WTC11 (cell line): ENCODE measurements at regions not wholly inside any gene's neighbourhood (a gene's known extent, or its start where the extent isn't known, plus 50 kb on each side); places are given as distances from the start of the nearest gene placed in this dataset.

ENCODE experiments used
- CREB1 ChIP-seq: sonication (generic); formaldehyde crosslinking; IDR thresholded peaks from 2 replicates; pipeline ENCODE4 v1.8.0; 2023; ENCODE audit warnings: mild to moderate bottlenecking, missing genetic modification reagents
- NFYB ChIP-seq: sonication (generic); formaldehyde crosslinking; conservative IDR thresholded peaks from 2 replicates; pipeline ENCODE4 v1.8.0; 2022; ENCODE audit warnings: low read depth, missing genetic modification reagents
- NR3C1 ChIP-seq: sonication (generic); formaldehyde crosslinking; conservative IDR thresholded peaks from 2 replicates; pipeline ENCODE4 v1.8.1; 2023; ENCODE audit warnings: low read depth, mild to moderate bottlenecking, missing genetic modification reagents
- TEAD4 ChIP-seq: sonication (generic); formaldehyde crosslinking; IDR thresholded peaks from 2 replicates; pipeline ENCODE4 v1.8.0; 2022; ENCODE audit warnings: mild to moderate bottlenecking, missing genetic modification reagents
- TF ChIP-seq, protein P1 (sequence below): fragments of 200-600 bp; IDR thresholded peaks from 2 replicates; pipeline ENCODE4 v1.8.0; 2022; ENCODE audit warnings: antibody characterized with exemption
- TF ChIP-seq, protein P2 (sequence below): sonication (generic); formaldehyde crosslinking; IDR thresholded peaks from 2 replicates; pipeline ENCODE4 v1.8.1; 2022; ENCODE audit warnings: mild to moderate bottlenecking, missing genetic modification reagents, moderate library complexity, borderline replicate concordance
- TF ChIP-seq, protein P3 (sequence below): sonication (generic); formaldehyde crosslinking; IDR thresholded peaks from 2 replicates; pipeline ENCODE4 v1.8.1; 2023; ENCODE audit warnings: mild to moderate bottlenecking, missing genetic modification reagents, borderline replicate concordance

- no peak for TF ChIP-seq NFYB (CRISPR knock-in tag)
- TF ChIP-seq, protein P1, sequence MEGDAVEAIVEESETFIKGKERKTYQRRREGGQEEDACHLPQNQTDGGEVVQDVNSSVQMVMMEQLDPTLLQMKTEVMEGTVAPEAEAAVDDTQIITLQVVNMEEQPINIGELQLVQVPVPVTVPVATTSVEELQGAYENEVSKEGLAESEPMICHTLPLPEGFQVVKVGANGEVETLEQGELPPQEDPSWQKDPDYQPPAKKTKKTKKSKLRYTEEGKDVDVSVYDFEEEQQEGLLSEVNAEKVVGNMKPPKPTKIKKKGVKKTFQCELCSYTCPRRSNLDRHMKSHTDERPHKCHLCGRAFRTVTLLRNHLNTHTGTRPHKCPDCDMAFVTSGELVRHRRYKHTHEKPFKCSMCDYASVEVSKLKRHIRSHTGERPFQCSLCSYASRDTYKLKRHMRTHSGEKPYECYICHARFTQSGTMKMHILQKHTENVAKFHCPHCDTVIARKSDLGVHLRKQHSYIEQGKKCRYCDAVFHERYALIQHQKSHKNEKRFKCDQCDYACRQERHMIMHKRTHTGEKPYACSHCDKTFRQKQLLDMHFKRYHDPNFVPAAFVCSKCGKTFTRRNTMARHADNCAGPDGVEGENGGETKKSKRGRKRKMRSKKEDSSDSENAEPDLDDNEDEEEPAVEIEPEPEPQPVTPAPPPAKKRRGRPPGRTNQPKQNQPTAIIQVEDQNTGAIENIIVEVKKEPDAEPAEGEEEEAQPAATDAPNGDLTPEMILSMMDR: no peak
- TF ChIP-seq, protein P2, sequence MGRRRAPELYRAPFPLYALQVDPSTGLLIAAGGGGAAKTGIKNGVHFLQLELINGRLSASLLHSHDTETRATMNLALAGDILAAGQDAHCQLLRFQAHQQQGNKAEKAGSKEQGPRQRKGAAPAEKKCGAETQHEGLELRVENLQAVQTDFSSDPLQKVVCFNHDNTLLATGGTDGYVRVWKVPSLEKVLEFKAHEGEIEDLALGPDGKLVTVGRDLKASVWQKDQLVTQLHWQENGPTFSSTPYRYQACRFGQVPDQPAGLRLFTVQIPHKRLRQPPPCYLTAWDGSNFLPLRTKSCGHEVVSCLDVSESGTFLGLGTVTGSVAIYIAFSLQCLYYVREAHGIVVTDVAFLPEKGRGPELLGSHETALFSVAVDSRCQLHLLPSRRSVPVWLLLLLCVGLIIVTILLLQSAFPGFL (CRISPR knock-in tag): no peak
- TF ChIP-seq, protein P3, sequence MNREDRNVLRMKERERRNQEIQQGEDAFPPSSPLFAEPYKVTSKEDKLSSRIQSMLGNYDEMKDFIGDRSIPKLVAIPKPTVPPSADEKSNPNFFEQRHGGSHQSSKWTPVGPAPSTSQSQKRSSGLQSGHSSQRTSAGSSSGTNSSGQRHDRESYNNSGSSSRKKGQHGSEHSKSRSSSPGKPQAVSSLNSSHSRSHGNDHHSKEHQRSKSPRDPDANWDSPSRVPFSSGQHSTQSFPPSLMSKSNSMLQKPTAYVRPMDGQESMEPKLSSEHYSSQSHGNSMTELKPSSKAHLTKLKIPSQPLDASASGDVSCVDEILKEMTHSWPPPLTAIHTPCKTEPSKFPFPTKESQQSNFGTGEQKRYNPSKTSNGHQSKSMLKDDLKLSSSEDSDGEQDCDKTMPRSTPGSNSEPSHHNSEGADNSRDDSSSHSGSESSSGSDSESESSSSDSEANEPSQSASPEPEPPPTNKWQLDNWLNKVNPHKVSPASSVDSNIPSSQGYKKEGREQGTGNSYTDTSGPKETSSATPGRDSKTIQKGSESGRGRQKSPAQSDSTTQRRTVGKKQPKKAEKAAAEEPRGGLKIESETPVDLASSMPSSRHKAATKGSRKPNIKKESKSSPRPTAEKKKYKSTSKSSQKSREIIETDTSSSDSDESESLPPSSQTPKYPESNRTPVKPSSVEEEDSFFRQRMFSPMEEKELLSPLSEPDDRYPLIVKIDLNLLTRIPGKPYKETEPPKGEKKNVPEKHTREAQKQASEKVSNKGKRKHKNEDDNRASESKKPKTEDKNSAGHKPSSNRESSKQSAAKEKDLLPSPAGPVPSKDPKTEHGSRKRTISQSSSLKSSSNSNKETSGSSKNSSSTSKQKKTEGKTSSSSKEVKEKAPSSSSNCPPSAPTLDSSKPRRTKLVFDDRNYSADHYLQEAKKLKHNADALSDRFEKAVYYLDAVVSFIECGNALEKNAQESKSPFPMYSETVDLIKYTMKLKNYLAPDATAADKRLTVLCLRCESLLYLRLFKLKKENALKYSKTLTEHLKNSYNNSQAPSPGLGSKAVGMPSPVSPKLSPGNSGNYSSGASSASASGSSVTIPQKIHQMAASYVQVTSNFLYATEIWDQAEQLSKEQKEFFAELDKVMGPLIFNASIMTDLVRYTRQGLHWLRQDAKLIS: no peak
- TF ChIP-seq CREB1 (CRISPR knock-in tag): no peak
- TF ChIP-seq NR3C1: no peak
- TF ChIP-seq TEAD4: no peak
Observed at GRCh38 chr9:14011799-14012560, 302.0 kb downstream of the NFIB start.
